Caki2 (cell line): ENCODE measurements at regions not wholly inside any gene's neighbourhood (a gene's known extent, or its start where the extent isn't known, plus 50 kb on each side); places are given as distances from the start of the nearest gene placed in this dataset.
"Not testable (repeated sequence)": the region's sequence is repeated elsewhere in the genome, so short reads cannot be mapped to it uniquely, and the experiment has no call there.

Experiments used
- DNase-seq: peaks from one replicate; pipeline ENCODE4 v3.0.0-alpha.2; 2015; ENCODE audit warnings: low read depth
- in situ Hi-C: cut with HindIII; loops from 2 replicates; pipeline ENCODE4 v1.10.0; 2016; ENCODE audit warnings: low sequenced_read_pairs, low pct_unique_long_range_greater_than_20kb, mixed read lengths

- DNase-seq: no peak
- in situ Hi-C loops: no loop called here
Measured at GRCh38 chr13:88801361-88801760, 1130.2 kb downstream of the SLITRK5 start.

GRCh38 chr13:88802886-88803285 lies 1131.7 kb downstream of the SLITRK5 start:
- in situ Hi-C loops: no loop called here

GRCh38 chr13:88806438-88806837 lies 1135.3 kb downstream of the SLITRK5 start:
- in situ Hi-C loops: no loop called here
- DNase-seq: no peak

More at GRCh38 chr13:88802886-88803285, 1131.7 kb downstream of the SLITRK5 start:
- DNase-seq: no peak

GRCh38 chr13:88817560-88817959 lies 1146.4 kb downstream of the SLITRK5 start:
- in situ Hi-C loops: no loop called here
- no peak for DNase-seq

DNA sequence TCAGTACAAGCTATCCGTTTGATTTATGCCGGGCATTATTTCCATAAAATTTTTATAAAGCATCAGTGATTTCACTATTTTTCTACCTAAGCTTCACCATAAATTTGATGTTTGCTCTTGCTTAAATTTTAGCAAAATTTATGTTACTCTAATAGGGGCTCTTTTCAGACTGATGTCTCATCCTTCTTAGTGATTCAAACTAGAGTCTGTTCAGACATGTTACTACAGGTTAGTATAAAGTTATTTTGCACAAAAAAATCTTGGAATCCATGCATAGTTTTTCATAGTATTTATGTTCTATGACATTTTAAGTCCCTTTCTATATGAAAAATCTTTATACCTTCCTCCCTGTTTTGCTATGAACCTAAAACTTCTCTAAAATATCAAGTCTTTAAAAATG lies 1151.9 kb downstream of the SLITRK5 start:
- in situ Hi-C loops: no loop called here
- no peak for DNase-seq

- in situ Hi-C loops: no loop called here
- DNase-seq: no peak
Measured at GRCh38 chr13:88824218-88824617, 1153.0 kb downstream of the SLITRK5 start.

GRCh38 chr13:88840085-88840484 lies 1168.9 kb downstream of the SLITRK5 start:
- in situ Hi-C loops: no loop called here
- DNase-seq: no peak

DNA sequence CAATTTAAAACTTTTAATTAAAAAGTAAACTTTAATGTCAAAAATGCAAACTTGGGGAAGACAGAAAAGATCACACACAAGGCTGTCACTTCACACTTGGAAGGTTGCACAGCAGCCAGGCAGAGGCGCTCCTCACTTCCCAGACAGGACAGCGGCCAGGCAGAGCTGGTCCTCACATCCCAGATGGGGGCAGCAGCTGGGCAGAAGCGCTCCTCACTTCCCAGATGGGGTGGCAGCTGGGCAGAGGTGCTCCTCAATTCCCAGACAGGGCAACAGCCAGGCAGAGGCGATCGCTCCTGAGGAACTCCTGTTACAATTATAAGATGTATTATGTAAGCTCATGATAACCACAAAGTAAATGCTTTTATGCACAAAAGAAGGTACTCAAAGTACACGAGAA lies 1181.1 kb downstream of the SLITRK5 start:
- DNase-seq, in situ Hi-C loops: not testable (repeated sequence)

DNA sequence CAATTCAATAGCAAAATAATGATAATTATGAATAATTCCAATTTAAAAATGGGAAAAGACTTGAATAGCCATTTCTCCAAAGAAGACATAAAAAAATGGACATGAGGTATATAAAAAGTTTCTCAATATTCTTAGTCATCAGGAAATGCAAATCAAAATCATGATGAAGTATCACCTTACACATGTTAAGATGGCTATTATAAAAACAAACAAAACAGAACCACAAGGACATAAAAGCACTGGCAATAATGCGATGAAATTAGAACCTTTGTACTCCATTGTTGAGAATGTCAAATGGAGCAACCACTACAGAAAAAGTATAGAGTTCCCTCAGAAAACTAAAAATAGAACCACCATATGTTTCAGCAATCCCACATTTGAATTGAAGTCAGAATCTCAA lies 1186.1 kb downstream of the SLITRK5 start:
- in situ Hi-C loops: no loop called here
- no peak for DNase-seq

DNA sequence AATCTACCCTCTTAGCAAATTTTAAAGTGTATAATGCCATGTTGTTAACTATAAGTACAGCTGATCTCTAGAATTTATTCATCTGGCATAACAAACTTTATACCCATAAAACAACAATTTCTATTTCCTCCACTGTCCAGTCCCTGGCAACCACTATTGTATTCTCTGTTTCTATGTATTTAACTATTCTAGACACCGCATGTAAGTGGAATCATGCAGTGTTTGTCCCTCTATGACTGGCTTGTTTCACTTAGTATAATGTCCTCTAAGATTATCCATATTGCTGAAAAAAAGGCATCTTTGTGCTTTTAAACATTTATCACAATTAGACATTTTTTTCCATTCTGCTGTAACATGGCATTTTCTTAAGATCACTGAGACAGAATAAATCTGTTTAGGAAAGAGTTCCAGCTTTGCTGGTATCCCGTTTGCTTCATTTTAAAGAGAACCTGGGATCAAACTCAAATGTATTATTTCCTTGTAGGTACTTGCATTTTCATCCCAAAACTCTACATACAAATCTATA lies 1191.0 kb downstream of the SLITRK5 start:
- in situ Hi-C loops: no loop called here
- DNase-seq: no peak

- no peak for DNase-seq
- in situ Hi-C loops: no loop called here
Measured at GRCh38 chr13:88863116-88863515, 1191.9 kb downstream of the SLITRK5 start.

- no peak for DNase-seq
- in situ Hi-C loops: no loop called here
Measured at GRCh38 chr13:88866195-88866594, 1195.0 kb downstream of the SLITRK5 start.

DNA sequence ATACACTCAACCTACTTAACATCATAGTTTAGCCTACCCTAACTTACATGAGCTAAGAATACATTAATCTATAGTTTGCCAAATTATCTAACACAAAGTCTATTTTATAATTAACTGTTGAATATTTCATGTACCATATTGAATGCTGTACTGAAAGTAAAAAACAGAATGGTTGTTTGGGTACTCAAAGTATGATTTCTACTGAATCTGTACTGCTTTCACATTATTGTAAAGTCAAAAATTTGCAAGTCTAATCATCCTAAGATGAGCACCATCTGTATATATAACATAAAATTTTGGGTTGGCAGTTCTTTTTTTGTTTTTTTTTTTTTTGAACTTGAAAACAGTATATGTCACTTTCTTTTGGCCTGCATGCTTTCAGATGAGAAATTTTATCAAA lies 1212.6 kb downstream of the SLITRK5 start:
- in situ Hi-C loops: no loop called here
- no peak for DNase-seq

- in situ Hi-C loops: no loop called here
Measured at GRCh38 chr13:88887045-88887662, 1216.0 kb downstream of the SLITRK5 start.

DNA sequence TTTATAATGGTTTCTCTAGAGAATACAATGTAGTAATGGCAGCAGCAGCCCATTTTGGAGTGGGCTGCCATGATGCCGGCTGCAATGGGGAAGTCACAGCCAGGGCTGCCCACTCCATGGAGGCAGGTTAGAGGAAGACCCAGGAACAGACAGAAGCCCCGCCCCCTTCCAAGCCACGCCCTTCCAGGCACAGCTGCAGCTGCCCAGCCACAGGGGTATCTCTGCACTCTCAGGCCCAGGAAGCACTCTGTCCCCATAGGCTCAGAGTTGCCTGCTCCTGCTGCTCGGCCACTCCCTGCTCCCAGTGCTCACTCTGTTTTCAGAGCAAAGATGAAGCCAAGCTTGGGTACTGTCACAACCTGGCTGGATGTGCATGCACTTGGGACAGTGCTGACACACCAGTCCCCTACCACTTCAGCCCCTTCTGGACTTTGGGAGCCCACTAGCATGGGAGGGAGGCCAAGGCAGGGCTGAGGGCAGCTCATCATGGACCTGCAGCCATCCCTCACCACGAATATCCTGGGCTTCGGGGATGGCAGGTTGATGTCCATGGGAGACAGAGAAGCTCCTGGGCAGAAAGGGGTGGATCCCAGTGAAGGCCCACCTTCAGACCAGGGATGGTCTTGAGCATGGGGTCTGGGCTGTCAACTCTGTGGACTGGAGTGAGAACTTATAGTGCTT lies 1224.2 kb downstream of the SLITRK5 start:
- in situ Hi-C loops: no loop called here

More at GRCh38 chr13:88887045-88887662, 1216.0 kb downstream of the SLITRK5 start:
- no peak for DNase-seq

GRCh38 chr13:88896466-88896865 lies 1225.3 kb downstream of the SLITRK5 start:
- in situ Hi-C loops: no loop called here
- no peak for DNase-seq

More for the DNA sequence above, 1224.2 kb downstream of the SLITRK5 start:
- no peak for DNase-seq

- in situ Hi-C loops: no loop called here
- DNase-seq: no peak
Measured at GRCh38 chr13:88908961-88909441, 1237.8 kb downstream of the SLITRK5 start.

DNA sequence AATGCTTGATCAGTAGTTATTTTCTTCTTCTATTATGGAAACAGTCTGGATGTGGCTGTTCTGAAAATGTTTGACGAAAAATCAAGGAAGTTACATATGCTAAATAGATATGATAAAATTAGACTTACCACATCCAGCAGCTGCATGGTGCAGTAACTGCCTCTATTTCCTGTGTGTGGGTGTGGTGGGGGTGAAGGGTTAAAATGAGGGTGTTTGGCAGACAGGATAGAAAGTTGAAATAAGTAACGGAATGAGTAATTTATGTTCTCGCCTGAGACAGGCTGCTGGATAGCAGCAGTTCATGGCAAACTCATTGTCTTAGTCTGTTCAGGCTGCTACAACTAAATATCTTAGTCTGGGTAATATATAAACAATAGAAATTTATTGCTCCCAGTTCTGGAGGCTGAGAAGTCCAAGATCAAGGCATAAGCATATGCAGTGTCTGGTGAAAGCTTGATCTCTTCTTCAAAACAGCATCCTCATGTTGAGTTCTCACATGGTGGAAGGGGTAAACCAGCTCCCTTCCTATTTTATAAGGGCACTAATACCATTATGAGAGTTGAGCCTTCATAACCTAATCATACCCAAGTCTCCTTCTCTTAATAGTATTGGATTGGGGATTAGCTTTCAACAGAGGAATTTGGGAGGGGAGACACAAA lies 1248.9 kb downstream of the SLITRK5 start:
- DNase-seq: no peak
- in situ Hi-C loops: no loop called here

DNA sequence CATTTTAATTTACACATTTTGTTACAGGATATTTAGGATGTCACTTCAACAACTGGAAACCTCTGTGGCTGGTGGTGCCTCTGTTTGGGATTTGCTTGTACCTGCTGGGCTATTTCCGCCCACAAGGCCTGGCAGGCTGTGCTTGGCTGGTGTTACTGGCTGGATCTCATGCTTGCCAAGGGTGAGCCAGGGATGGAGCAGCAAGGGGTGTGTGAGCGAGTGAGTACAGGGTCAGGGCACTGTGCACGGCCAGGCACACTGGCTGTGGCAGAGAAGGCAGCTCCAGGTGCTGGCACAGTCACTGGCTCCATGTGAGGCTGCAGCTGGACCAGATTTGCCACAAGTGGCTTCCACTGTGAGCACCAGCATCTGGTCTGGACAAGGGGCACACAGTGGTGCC lies 1254.8 kb downstream of the SLITRK5 start:
- DNase-seq: no peak
- in situ Hi-C loops: no loop called here
